PFSK-1 (cell line): ENCODE measurements at regions not wholly inside any gene's neighbourhood (a gene's known extent, or its start where the extent isn't known, plus 50 kb on each side); places are given as distances from the start of the nearest gene placed in this dataset.

ENCODE experiments used
- FOXP2 ChIP-seq: optimal IDR thresholded peaks from 2 replicates; pipeline ENCODE3; 2011; ENCODE audit warnings: borderline replicate concordance, control low read depth, inconsistent platforms; ENCODE audit not compliant: insufficient read depth; ENCODE audit errors: extremely low read length, extremely low read depth
- POLR2AphosphoS5 ChIP-seq: IDR thresholded peaks from 2 replicates; pipeline ENCODE4 v1.6.1; 2012; ENCODE audit warnings: low read depth, mild to moderate bottlenecking, control low read depth, low read length, moderate library complexity
- REST ChIP-seq, 2 experiments: IDR thresholded peaks; 2 replicates each; pipeline versions ENCODE4 v1.6.1 to v1.8.0; 2011 to 2012; ENCODE audit warnings: low read depth in 2 of 2, low read length in 2 of 2, control low read depth in 1 of 2, inconsistent platforms in 1 of 2, mild to moderate bottlenecking in 1 of 2, moderate library complexity in 1 of 2; ENCODE audit not compliant: insufficient read depth in 1 of 2
- SIN3A ChIP-seq: IDR thresholded peaks from 2 replicates; pipeline ENCODE4 v1.6.1; 2012; ENCODE audit warnings: mild to moderate bottlenecking, low read length, moderate library complexity, borderline replicate concordance; ENCODE audit not compliant: insufficient read depth
- TAF1 ChIP-seq: IDR thresholded peaks from 2 replicates; pipeline ENCODE4 v1.6.1; 2012; ENCODE audit warnings: low read length, control low read depth, borderline replicate concordance; ENCODE audit not compliant: insufficient read depth

- TF ChIP-seq SIN3A (no peak), REST (IDR thresholded peaks at IDR 0.05; ENCODE audit: insufficient read depth in 1 of 2, low read depth in 2 of 2, low read length in 2 of 2) (no peak), FOXP2 (no peak), TAF1 (no peak), POLR2AphosphoS5 (no peak)
Observed at GRCh38 chr7:41339913-41340676, 362.8 kb downstream of the INHBA start.

- TF ChIP-seq SIN3A (no peak), REST (IDR thresholded peaks at IDR 0.05; ENCODE audit: insufficient read depth in 1 of 2, low read depth in 2 of 2, low read length in 2 of 2) (no peak), POLR2AphosphoS5 (no peak), TAF1 (no peak), FOXP2 (no peak)
Observed at GRCh38 chr7:41336981-41337380, 365.9 kb downstream of the INHBA start.

GRCh38 chr7:41336455-41336952 lies 366.4 kb downstream of the INHBA start:
- TF ChIP-seq TAF1 (no peak), POLR2AphosphoS5 (no peak)

- TF ChIP-seq TAF1, result no peak
- TF ChIP-seq FOXP2, result no peak
- TF ChIP-seq SIN3A, result no peak
- no peak for TF ChIP-seq REST (IDR thresholded peaks at IDR 0.05; ENCODE audit: insufficient read depth in 1 of 2, low read depth in 2 of 2, low read length in 2 of 2)
- no peak for TF ChIP-seq POLR2AphosphoS5
Observed at GRCh38 chr7:41334071-41334862, 368.6 kb downstream of the INHBA start.

- TF ChIP-seq REST (IDR thresholded peaks at IDR 0.05; ENCODE audit: insufficient read depth in 1 of 2, low read depth in 2 of 2, low read length in 2 of 2) (no peak), SIN3A (no peak), TAF1 (no peak)
Observed at GRCh38 chr7:41333511-41333910, 369.4 kb downstream of the INHBA start.
